ENCODE measurements at regions not wholly inside any gene's neighbourhood (a gene's known extent, or its start where the extent isn't known, plus 50 kb on each side); places are given as distances from the start of the nearest gene placed in this dataset.
"Not testable (repeated sequence)": the region's sequence is repeated elsewhere in the genome, so short reads cannot be mapped to it uniquely, and the experiment has no call there.

GRCh38 chr4:111070390-111070789 is 447.5 kb upstream of the PITX2 start:
- Histone ChIP-seq H3K27me3 (ENCODE audit: control insufficient read depth, insufficient read depth, low read length) (no peaks in the 10 kb centered on the region), H3K36me3 (ENCODE audit: control insufficient read depth, insufficient read depth, low read length) (no peaks in the 10 kb centered on the region), H3K27ac (ENCODE audit: low read length) (no peak overlapping the region), H3K4me1 (ENCODE audit: control insufficient read depth, insufficient read depth, low read length) (no peaks in the 10 kb centered on the region), H3K9me3 (ENCODE audit: control insufficient read depth, insufficient read depth, low read depth, low read length) (no peaks in the 10 kb centered on the region), H3K4me3 (ENCODE audit: low read depth in 2 of 2, low read length in 2 of 2) (no peak overlapping the region)
- ATAC-seq (no peak), DNase-seq (ENCODE audit: low read depth, low spot score) (no peak)
- intact Hi-C loops (cut with micrococcal nuclease; ENCODE audit: unreplicated experiment), result no loop called here
- TF ChIP-seq SIN3A (IDR thresholded peaks at IDR 0.05; ENCODE audit: borderline replicate concordance, insufficient read depth, low read depth, low read length) (no peak), TCF7L2 (IDR thresholded peaks at IDR 0.05; ENCODE audit: low read depth, low read length) (no peak), POLR2AphosphoS5 (IDR thresholded peaks at IDR 0.05; ENCODE audit: low read depth, low read length) (no peak), REST (IDR thresholded peaks at IDR 0.05; ENCODE audit: insufficient read depth in 1 of 2, low read depth in 2 of 2, low read length in 1 of 2) (no peak), CTCF (IDR thresholded peaks at IDR 0.05) (no peak)
- no TSS peak for BruUV-seq (replicated peaks)
- POLR2A ChIA-PET, result no interaction called here
- CTCF ChIA-PET, result no interaction called here
- in situ Hi-C loops (cut with HindIII; ENCODE audit: low pct_unique_long_range_greater_than_20kb, low sequenced_read_pairs), result no loop called here

- in situ Hi-C loops (cut with HindIII; ENCODE audit: low pct_unique_long_range_greater_than_20kb, low sequenced_read_pairs) (no loop called here), intact Hi-C loops (cut with micrococcal nuclease; ENCODE audit: unreplicated experiment) (no loop called here)
- ChIA-PET CTCF (no interaction called here), POLR2A (no interaction called here)
- Histone ChIP-seq H3K9me3 (ENCODE audit: control insufficient read depth, insufficient read depth, low read depth, low read length) (no peaks in the 10 kb centered on the region), H3K27ac (ENCODE audit: low read length) (no peak overlapping the region), H3K4me1 (ENCODE audit: control insufficient read depth, insufficient read depth, low read length) (no peaks in the 10 kb centered on the region), H3K4me3 (ENCODE audit: low read depth in 2 of 2, low read length in 2 of 2) (no peak overlapping the region), H3K27me3 (ENCODE audit: control insufficient read depth, insufficient read depth, low read length) (no peaks in the 10 kb centered on the region), H3K36me3 (ENCODE audit: control insufficient read depth, insufficient read depth, low read length) (no peaks in the 10 kb centered on the region)
- no peak for DNase-seq (ENCODE audit: low read depth, low spot score)
- BruUV-seq (replicated peaks), result no TSS peak
- ATAC-seq, result no peak
- TF ChIP-seq SIN3A (IDR thresholded peaks at IDR 0.05; ENCODE audit: borderline replicate concordance, insufficient read depth, low read depth, low read length) (no peak), CTCF (IDR thresholded peaks at IDR 0.05) (no peak), POLR2AphosphoS5 (IDR thresholded peaks at IDR 0.05; ENCODE audit: low read depth, low read length) (no peak), TCF7L2 (IDR thresholded peaks at IDR 0.05; ENCODE audit: low read depth, low read length) (no peak), REST (IDR thresholded peaks at IDR 0.05; ENCODE audit: insufficient read depth in 1 of 2, low read depth in 2 of 2, low read length in 1 of 2) (no peak)
Observed at GRCh38 chr4:111074523-111075114, 451.7 kb upstream of the PITX2 start.

- POLR2A ChIA-PET; DNase-seq (ENCODE audit: low read depth, low spot score); in situ Hi-C loops (cut with HindIII; ENCODE audit: low pct_unique_long_range_greater_than_20kb, low sequenced_read_pairs); ATAC-seq; H3K27me3 ChIP-seq (ENCODE audit: control insufficient read depth, insufficient read depth, low read length); H3K27ac ChIP-seq (ENCODE audit: low read length); H3K9me3 ChIP-seq (ENCODE audit: control insufficient read depth, insufficient read depth, low read depth, low read length); H3K4me3 ChIP-seq (ENCODE audit: low read depth in 2 of 2, low read length in 2 of 2); H3K36me3 ChIP-seq (ENCODE audit: control insufficient read depth, insufficient read depth, low read length); BruUV-seq (replicated peaks); intact Hi-C loops (cut with micrococcal nuclease; ENCODE audit: unreplicated experiment); H3K4me1 ChIP-seq (ENCODE audit: control insufficient read depth, insufficient read depth, low read length); CTCF ChIA-PET: not testable (repeated sequence)
Observed at GRCh38 chr4:111076299-111076698, 453.4 kb upstream of the PITX2 start.
